Vagina (tissue), 2 donors: ENCODE measurements at regions not wholly inside any gene's neighbourhood (a gene's known extent, or its start where the extent isn't known, plus 50 kb on each side); places are given as distances from the start of the nearest gene placed in this dataset.
"Not testable (repeated sequence)": the region's sequence is repeated elsewhere in the genome, so short reads cannot be mapped to it uniquely, and the experiment has no call there.

ENCODE experiments used
- DNase-seq, 2 donors: peaks; one replicate each; pipeline ENCODE4 v3.0.0-alpha.2; 2017; ENCODE audit errors: extremely low spot score in 2 of 2
- H3K27ac ChIP-seq: fragments of 200-600 bp; sonication (generic); one replicate; pipeline ENCODE4 v1.5.1; 2019
- H3K27me3 ChIP-seq: fragments of 200-600 bp; sonication (generic); one replicate; pipeline ENCODE4 v1.5.1; 2019
- H3K36me3 ChIP-seq, 2 donors: fragments of 200-600 bp; sonication (generic); one replicate each; pipeline ENCODE4 v1.5.1; 2017 to 2019
- H3K4me1 ChIP-seq: fragments of 200-600 bp; sonication (generic); one replicate; pipeline ENCODE4 v1.5.1; 2019
- H3K4me3 ChIP-seq, 2 donors: fragments of 200-600 bp; sonication (generic); 1 replicate in 1 of 2; 2 replicates in 1 of 2; pipeline ENCODE4 v1.5.1; 2016 to 2019
- H3K9me3 ChIP-seq: fragments of 200-600 bp; sonication (generic); one replicate; pipeline ENCODE4 v1.5.1; 2019
- CTCF ChIP-seq, 3 experiments: fragments of 450-650 bp in 2 of 3; fragments of 200-600 bp in 1 of 3; sonication (generic) in 1 of 3; IDR thresholded peaks; one replicate each; pipeline ENCODE4 v1.5.1; 2017 to 2019; ENCODE audit warnings: antibody characterized with exemption in 3 of 3, mild to moderate bottlenecking in 2 of 3, moderate library complexity in 2 of 3
- POLR2A ChIP-seq, 2 donors: fragments of 450-650 bp; IDR thresholded peaks; one replicate each; pipeline ENCODE4 v1.6.1; 2017; ENCODE audit warnings: antibody characterized with exemption in 2 of 2, mild to moderate bottlenecking in 2 of 2, moderate library complexity in 2 of 2
- POLR2AphosphoS5 ChIP-seq, 2 donors: sonication (generic); formaldehyde crosslinking; IDR thresholded peaks; one replicate each; pipeline ENCODE4 v1.9.0; 2017; ENCODE audit warnings: antibody characterized with exemption in 2 of 2, mild to moderate bottlenecking in 2 of 2, low read depth in 1 of 2; ENCODE audit not compliant: insufficient read depth in 1 of 2
- intact Hi-C: fragments of 100-400 bp; cut with DNase I; formaldehyde crosslinking; loops from one replicate; pipeline ENCODE4 v1.15.1; 2023

GRCh38 chr11:28798286-28798685 lies 690.1 kb downstream of the METTL15 start:
- no peaks in the 10 kb centered on the region for H3K4me1 ChIP-seq
- no peak overlapping the region for H3K4me3 ChIP-seq
- no peaks in the 10 kb centered on the region for H3K9me3 ChIP-seq
- H3K27me3 ChIP-seq: no peaks in the 10 kb centered on the region
- DNase-seq: no peak
- intact Hi-C loops: no loop called here
- H3K27ac ChIP-seq: no peak overlapping the region
- H3K36me3 ChIP-seq: no peaks in the 10 kb centered on the region
- TF ChIP-seq CTCF (IDR thresholded peaks at IDR 0.05) (no peak), POLR2AphosphoS5 (IDR thresholded peaks at IDR 0.05; ENCODE audit: insufficient read depth in 1 of 2, low read depth in 1 of 2) (no peak), POLR2A (IDR thresholded peaks at IDR 0.05) (no peak)

DNA sequence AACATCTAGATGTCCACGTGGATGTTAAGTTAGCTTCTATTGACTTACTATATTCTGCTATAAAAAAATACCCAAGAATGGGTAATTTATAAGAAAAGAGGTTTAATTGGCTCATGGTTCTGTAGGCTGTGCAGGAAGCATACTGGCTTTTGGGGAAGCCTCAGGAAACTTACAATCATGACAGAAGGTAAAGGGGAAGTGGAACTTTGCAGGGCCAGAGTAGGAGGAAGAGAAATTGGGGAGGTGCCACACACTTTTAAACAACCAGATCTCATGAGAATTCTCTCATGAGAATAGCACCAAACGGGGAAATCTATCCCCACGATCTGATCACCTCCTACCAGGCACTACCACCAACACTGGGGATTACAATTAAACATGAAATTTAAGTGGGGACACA lies 689.3 kb downstream of the METTL15 start:
- H3K27me3 ChIP-seq: no peaks in the 10 kb centered on the region
- no peak overlapping the region for H3K4me3 ChIP-seq
- TF ChIP-seq POLR2AphosphoS5 (IDR thresholded peaks at IDR 0.05; ENCODE audit: insufficient read depth in 1 of 2, low read depth in 1 of 2): no peak
- no peak for TF ChIP-seq CTCF (IDR thresholded peaks at IDR 0.05)
- TF ChIP-seq POLR2A (IDR thresholded peaks at IDR 0.05): no peak
- DNase-seq: no peak
- H3K9me3 ChIP-seq: no peaks in the 10 kb centered on the region
- H3K36me3 ChIP-seq: no peaks in the 10 kb centered on the region
- no peak overlapping the region for H3K27ac ChIP-seq
- H3K4me1 ChIP-seq: no peaks in the 10 kb centered on the region
- intact Hi-C loops: no loop called here

DNA sequence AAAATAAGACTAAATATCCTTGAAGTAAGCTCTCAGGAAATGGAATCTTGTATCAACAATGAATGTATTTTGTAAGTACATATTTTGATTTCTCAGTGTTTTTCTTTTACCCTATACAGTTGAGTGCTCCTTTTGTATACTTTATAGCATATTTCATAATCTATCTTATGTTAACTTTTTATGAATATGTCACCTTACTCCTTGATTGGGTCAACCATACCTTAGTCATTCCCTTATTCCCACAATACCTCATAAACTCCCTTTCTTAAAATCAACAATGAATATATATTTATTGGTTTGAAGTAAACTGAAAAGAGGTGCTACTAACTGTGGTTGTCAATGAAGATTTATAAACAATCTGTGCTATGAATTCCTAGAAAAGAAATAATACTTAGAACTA lies 686.2 kb downstream of the METTL15 start:
- Histone ChIP-seq H3K27me3 (no peaks in the 10 kb centered on the region), H3K4me3 (no peak overlapping the region), H3K27ac (no peak overlapping the region), H3K9me3 (no peaks in the 10 kb centered on the region), H3K4me1 (no peaks in the 10 kb centered on the region), H3K36me3 (no peaks in the 10 kb centered on the region)
- TF ChIP-seq POLR2A (IDR thresholded peaks at IDR 0.05) (no peak), CTCF (IDR thresholded peaks at IDR 0.05) (no peak), POLR2AphosphoS5 (IDR thresholded peaks at IDR 0.05; ENCODE audit: insufficient read depth in 1 of 2, low read depth in 1 of 2) (no peak)
- DNase-seq: no peak
- intact Hi-C loops: no loop called here

DNA sequence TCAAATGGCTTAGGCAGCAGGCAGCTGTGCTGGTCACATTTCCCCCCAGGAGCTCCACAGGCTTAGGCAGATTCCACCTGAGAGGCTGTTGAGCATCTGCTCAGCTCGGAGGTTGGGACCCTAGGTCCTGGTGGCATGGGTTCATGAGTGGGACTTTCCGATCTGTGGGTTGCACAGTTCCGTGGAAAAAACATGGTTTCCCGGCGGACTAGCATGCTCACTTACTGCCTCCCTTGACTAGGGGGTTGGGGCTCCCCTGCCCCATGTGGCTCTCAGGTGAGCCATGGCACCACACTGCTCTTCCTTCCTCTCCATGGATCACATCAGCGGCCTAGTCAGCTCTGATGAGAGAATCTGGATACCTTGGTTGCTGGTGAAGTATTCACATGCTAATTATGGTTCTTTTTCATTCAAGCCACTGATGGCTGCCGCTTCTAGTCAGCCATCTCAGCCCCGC lies 685.1 kb downstream of the METTL15 start:
- DNase-seq: no peak
- Histone ChIP-seq H3K36me3 (no peaks in the 10 kb centered on the region), H3K4me1 (no peaks in the 10 kb centered on the region), H3K9me3 (no peaks in the 10 kb centered on the region), H3K4me3 (no peak overlapping the region), H3K27me3 (no peaks in the 10 kb centered on the region), H3K27ac (no peak overlapping the region)
- no peak for TF ChIP-seq POLR2AphosphoS5 (IDR thresholded peaks at IDR 0.05; ENCODE audit: insufficient read depth in 1 of 2, low read depth in 1 of 2)
- TF ChIP-seq CTCF (IDR thresholded peaks at IDR 0.05): no peak
- no peak for TF ChIP-seq POLR2A (IDR thresholded peaks at IDR 0.05)
- intact Hi-C loops: no loop called here

- intact Hi-C loops: no loop called here
- H3K9me3 ChIP-seq: no peaks in the 10 kb centered on the region
These were observed 684.7 kb downstream of the METTL15 start for GRCh38 chr11:28792856-28793255.

DNA sequence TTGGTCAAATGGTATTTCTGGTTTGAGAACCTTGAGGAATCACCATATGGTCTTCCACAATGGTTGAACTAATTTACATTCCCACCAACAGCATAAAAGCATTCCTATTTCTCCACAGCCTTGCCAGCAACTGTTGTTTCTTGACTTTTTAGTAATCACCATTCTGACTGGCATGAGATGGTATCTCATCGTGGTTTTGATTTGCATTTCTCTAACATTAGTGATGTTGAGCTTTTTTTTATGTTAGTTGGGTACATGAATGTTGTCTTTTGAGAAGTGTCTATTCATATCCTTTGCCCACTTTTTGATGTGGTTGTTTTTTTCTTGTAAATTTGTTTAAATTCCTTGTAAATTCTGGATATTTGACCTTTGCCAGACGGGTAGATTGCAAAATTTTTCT lies 679.7 kb downstream of the METTL15 start:
- H3K36me3 ChIP-seq, H3K4me3 ChIP-seq, H3K27me3 ChIP-seq, H3K27ac ChIP-seq, H3K4me1 ChIP-seq, intact Hi-C loops, DNase-seq, H3K9me3 ChIP-seq: not testable (repeated sequence)

More at GRCh38 chr11:28792856-28793255, 684.7 kb downstream of the METTL15 start:
- Histone ChIP-seq H3K36me3 (no peaks in the 10 kb centered on the region), H3K27ac (no peak overlapping the region), H3K4me3 (no peak overlapping the region), H3K27me3 (no peaks in the 10 kb centered on the region), H3K4me1 (no peaks in the 10 kb centered on the region)
- TF ChIP-seq POLR2A (IDR thresholded peaks at IDR 0.05) (no peak), POLR2AphosphoS5 (IDR thresholded peaks at IDR 0.05; ENCODE audit: insufficient read depth in 1 of 2, low read depth in 1 of 2) (no peak), CTCF (IDR thresholded peaks at IDR 0.05) (no peak)
- DNase-seq: no peak
